GM06990 (cell line): ENCODE measurements at regions not wholly inside any gene's neighbourhood (a gene's known extent, or its start where the extent isn't known, plus 50 kb on each side); places are given as distances from the start of the nearest gene placed in this dataset.

Experiments used
- DNase-seq: peaks from one replicate; pipeline ENCODE4 v3.0.0-alpha.2; 2011; ENCODE audit not compliant: insufficient read length; ENCODE audit errors: extremely low read depth
- H3K27me3 ChIP-seq: replicated peaks from 2 replicates; pipeline ENCODE4 v1.6.0; 2011; ENCODE audit warnings: low read length; ENCODE audit not compliant: control insufficient read depth, insufficient read depth
- H3K36me3 ChIP-seq: 2 replicates; pipeline ENCODE4 v1.5.1; 2011; ENCODE audit warnings: low read length; ENCODE audit not compliant: control insufficient read depth, insufficient read depth
- H3K4me3 ChIP-seq: replicated peaks from 2 replicates; pipeline ENCODE4 v1.5.1; 2011; ENCODE audit warnings: low read depth, mild to moderate bottlenecking, control low read depth, low read length
- CTCF ChIP-seq: IDR thresholded peaks from 2 replicates; pipeline ENCODE4 v1.5.1; 2011; ENCODE audit warnings: low read length, control low read depth, mild to moderate bottlenecking, inconsistent platforms; ENCODE audit not compliant: insufficient read depth, poor library complexity, severe bottlenecking

DNA sequence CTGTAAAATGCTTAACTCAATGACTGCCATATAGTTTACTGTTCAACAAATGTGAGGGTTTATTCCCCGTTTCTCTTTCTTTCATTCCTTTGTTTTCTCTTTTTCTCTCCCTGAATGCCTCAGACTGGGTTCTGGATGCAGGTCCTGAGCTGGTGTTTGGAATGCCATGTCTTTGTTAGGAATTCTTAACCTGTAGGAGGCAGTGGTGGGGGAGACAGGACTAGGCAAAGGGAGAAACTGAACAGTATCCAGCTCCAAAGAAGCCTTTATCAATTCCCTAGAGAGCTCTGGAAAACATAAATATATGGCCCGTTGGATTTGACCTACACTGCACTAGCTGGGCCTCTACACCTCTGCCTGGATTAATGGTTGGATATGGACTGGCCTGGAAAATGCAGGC, 621.2 kb upstream of the SLC35B3 start:
- no peak for DNase-seq
- H3K36me3 ChIP-seq: no peaks in the 10 kb centered on the region
- no peak for TF ChIP-seq CTCF
- H3K4me3 ChIP-seq: no peak overlapping the region
- H3K27me3 ChIP-seq: no peaks in the 10 kb centered on the region

DNA sequence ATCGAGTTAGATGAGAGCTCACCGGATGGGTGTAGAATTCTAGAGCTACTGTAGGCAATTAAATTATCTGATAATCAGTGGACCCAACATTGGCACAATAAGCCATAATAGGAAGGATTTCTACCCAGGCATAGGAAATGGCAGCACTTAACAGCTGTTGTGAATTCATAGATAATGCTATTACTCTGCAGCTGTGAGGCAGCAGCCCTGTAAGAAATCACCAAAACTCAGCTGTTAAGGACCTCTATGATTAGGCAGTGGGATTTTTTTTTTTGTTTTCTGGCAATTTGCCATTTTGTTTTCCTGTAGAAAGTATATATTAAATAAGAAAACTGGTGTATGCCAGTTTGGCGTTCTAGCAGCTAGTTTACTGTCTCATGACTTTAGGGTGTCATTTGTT, 609.1 kb upstream of the SLC35B3 start:
- no peak overlapping the region for H3K4me3 ChIP-seq
- H3K36me3 ChIP-seq: no peaks in the 10 kb centered on the region
- TF ChIP-seq CTCF: no peak
- no peaks in the 10 kb centered on the region for H3K27me3 ChIP-seq
- DNase-seq: no peak

DNA sequence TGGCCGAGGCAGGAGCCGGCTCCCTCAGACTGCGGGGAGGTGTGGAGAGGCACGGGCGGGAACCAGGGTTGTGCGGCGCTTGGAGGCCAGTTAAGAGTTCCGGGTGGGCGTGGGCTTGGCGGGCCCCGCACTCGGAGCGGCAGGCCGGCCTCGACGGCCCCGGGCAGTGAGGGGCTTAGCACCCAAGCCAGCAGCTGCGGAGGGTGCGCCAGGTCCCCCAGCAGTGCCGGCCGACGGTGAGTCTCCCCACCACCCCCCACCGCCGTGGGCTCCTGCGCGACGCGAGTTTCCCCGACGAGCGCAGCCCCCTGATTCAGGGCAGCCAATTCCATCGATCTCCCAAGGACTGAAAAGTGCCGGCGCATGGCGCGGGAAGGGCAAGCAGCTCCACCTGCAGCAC, 605.4 kb upstream of the SLC35B3 start:
- DNase-seq: no peak
- Histone ChIP-seq H3K4me3 (no peak overlapping the region), H3K36me3 (no peaks in the 10 kb centered on the region), H3K27me3 (no peaks in the 10 kb centered on the region)
- no peak for TF ChIP-seq CTCF

- DNase-seq: no peak
- H3K27me3 ChIP-seq: no peaks in the 10 kb centered on the region
- no peak overlapping the region for H3K4me3 ChIP-seq
- no peak for TF ChIP-seq CTCF
- H3K36me3 ChIP-seq: no peaks in the 10 kb centered on the region
Observed at GRCh38 chr6:9039258-9039657, 603.9 kb upstream of the SLC35B3 start.

DNA sequence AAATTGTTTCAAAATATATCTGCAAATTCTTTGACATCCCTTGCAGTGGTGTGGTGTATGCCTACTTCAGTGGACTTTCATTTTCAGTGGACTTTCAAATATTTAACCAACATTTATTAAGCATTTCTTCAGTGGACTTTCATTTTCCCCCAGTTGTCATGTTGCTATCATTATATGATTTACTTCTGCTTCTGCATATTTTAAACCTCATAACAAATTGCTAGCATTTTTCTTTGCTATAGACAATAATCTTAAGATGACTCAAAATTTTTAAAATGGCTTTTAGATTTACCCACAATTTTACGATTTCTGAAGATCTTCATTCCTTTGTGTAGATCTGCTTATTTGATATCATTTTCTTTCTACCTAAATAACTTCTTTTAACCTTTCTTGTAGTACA, 592.7 kb upstream of the SLC35B3 start:
- TF ChIP-seq CTCF: no peak
- DNase-seq: no peak
- H3K4me3 ChIP-seq: no peak overlapping the region
- no peaks in the 10 kb centered on the region for H3K36me3 ChIP-seq
- no peaks in the 10 kb centered on the region for H3K27me3 ChIP-seq

- Histone ChIP-seq H3K27me3 (no peaks in the 10 kb centered on the region), H3K36me3 (no peaks in the 10 kb centered on the region), H3K4me3 (no peak overlapping the region)
- TF ChIP-seq CTCF: no peak
- DNase-seq: no peak
Observed at GRCh38 chr6:9025796-9026394, 590.5 kb upstream of the SLC35B3 start.
